ENCODE measurements at regions not wholly inside any gene's neighbourhood (a gene's known extent, or its start where the extent isn't known, plus 50 kb on each side); places are given as distances from the start of the nearest gene placed in this dataset.
A peak's percentile ranks its signal among the peaks of the same experiment; 100 is the strongest.

- H3K4me1 ChIP-seq = no peaks in the 10 kb centered on the region
- no peak overlapping the region for H3K4me3 ChIP-seq
- H3K36me3 ChIP-seq = no peaks in the 10 kb centered on the region
- WGBS, 5 donors = 70 to 77% (median 72%) methylated on average over 2 of the region's 2 CpGs
- intact Hi-C loops (cut with DNase I; ENCODE audit: low total_unique reads) = no loop called here
- no peaks in the 10 kb centered on the region for H3K27me3 ChIP-seq
- TF ChIP-seq POLR2AphosphoS5 (IDR thresholded peaks at IDR 0.05) (no peak), CTCF (IDR thresholded peaks at IDR 0.05) (no peak)
- no peaks in the 10 kb centered on the region for H3K9me3 ChIP-seq
- DNase-seq = no peak
- no peak overlapping the region for H3K27ac ChIP-seq
Observed at GRCh38 chr11:24383137-24383536, 113.7 kb upstream of the LUZP2 start.

- no peak for DNase-seq
- no peaks in the 10 kb centered on the region for H3K9me3 ChIP-seq
- no peak overlapping the region for H3K27ac ChIP-seq
- no peak overlapping the region for H3K4me3 ChIP-seq
- 19 to 47% (median 27%) methylated on average over 3 of the region's 3 CpGs for WGBS, 5 donors
- H3K27me3 ChIP-seq = no peaks in the 10 kb centered on the region
- no peaks in the 10 kb centered on the region for H3K36me3 ChIP-seq
- intact Hi-C loops (cut with DNase I; ENCODE audit: low total_unique reads) = no loop called here
- TF ChIP-seq POLR2A (IDR thresholded peaks at IDR 0.05) (no peak), POLR2AphosphoS5 (IDR thresholded peaks at IDR 0.05) (no peak), EP300 (IDR thresholded peaks at IDR 0.05) (no peak), CTCF (IDR thresholded peaks at IDR 0.05) (no peak)
- no peaks in the 10 kb centered on the region for H3K4me1 ChIP-seq
Observed at GRCh38 chr11:24384240-24384639, 112.6 kb upstream of the LUZP2 start.

GRCh38 chr11:24386546-24387397 lies 110.1 kb upstream of the LUZP2 start:
- H3K27ac ChIP-seq = no peak overlapping the region
- H3K36me3 ChIP-seq = no peaks in the 10 kb centered on the region
- intact Hi-C loops (cut with DNase I; ENCODE audit: low total_unique reads) = no loop called here
- H3K4me3 ChIP-seq = no peak overlapping the region
- WGBS, 5 donors = 55 to 61% (median 56%) methylated on average over 6 of the region's 6 CpGs
- TF ChIP-seq CTCF (IDR thresholded peaks at IDR 0.05) (peak in 1 of 7 experiments; percentile 14), EP300 (IDR thresholded peaks at IDR 0.05) (no peak)
- peak in 1 of 2 donors; percentile 34 for DNase-seq
- H3K9me3 ChIP-seq = no peaks in the 10 kb centered on the region
- H3K27me3 ChIP-seq = no peaks in the 10 kb centered on the region
- H3K4me1 ChIP-seq = no peaks in the 10 kb centered on the region

GRCh38 chr11:24389575-24389974 lies 107.3 kb upstream of the LUZP2 start:
- no peaks in the 10 kb centered on the region for H3K36me3 ChIP-seq
- DNase-seq = no peak
- H3K4me3 ChIP-seq = no peak overlapping the region
- H3K4me1 ChIP-seq = no peaks in the 10 kb centered on the region
- intact Hi-C loops (cut with DNase I; ENCODE audit: low total_unique reads) = no loop called here
- no peaks in the 10 kb centered on the region for H3K27me3 ChIP-seq
- H3K27ac ChIP-seq = no peak overlapping the region
- WGBS, 5 donors = 85 to 89% (median 88%) methylated on average over 5 of the region's 5 CpGs
- no peaks in the 10 kb centered on the region for H3K9me3 ChIP-seq
- TF ChIP-seq POLR2A (IDR thresholded peaks at IDR 0.05) (no peak), CTCF (IDR thresholded peaks at IDR 0.05) (no peak), POLR2AphosphoS5 (IDR thresholded peaks at IDR 0.05) (no peak), EP300 (IDR thresholded peaks at IDR 0.05) (no peak)

All from stomach (tissue), 8 donors.